ENCODE measurements at regions not wholly inside any gene's neighbourhood (a gene's known extent, or its start where the extent isn't known, plus 50 kb on each side); places are given as distances from the start of the nearest gene placed in this dataset.

GRCh38 chr1:94741996-94742395 lies 78.2 kb upstream of the SLC44A3 start:
- Histone ChIP-seq H3K4me2 (ENCODE audit: low read depth, low read length, poor library complexity, severe bottlenecking) (no peak overlapping the region), H3K36me3 (ENCODE audit: insufficient read depth, low read length) (no peaks in the 10 kb centered on the region), H3K9me2 (replicated peaks; ENCODE audit: low read depth, low read length) (no peaks in the 10 kb centered on the region), H2AFZ (ENCODE audit: low read length) (no peak overlapping the region), H3K27me3 (ENCODE audit: insufficient read depth, low read length, poor library complexity, severe bottlenecking) (no peaks in the 10 kb centered on the region), H3K9ac (ENCODE audit: low read depth, low read length, poor library complexity, severe bottlenecking) (no peak overlapping the region), H3K9me3 (ENCODE audit: insufficient read depth, low read depth, low read length) (no peaks in the 10 kb centered on the region), H3K4me3 (ENCODE audit: low read length, poor library complexity, severe bottlenecking) (no peak overlapping the region), H4K20me1 (ENCODE audit: insufficient read depth, low read length, poor library complexity, severe bottlenecking) (no peaks in the 10 kb centered on the region), H3K79me2 (ENCODE audit: insufficient read depth, low read length) (no peaks in the 10 kb centered on the region), H3K4me1 (ENCODE audit: insufficient read depth, low read length, poor library complexity, severe bottlenecking) (peaks cover 42% of the 10 kb centered on the region), H3F3A (ENCODE audit: low read depth) (no peaks in the 10 kb centered on the region)
- TF ChIP-seq EZH2phosphoT487 (IDR thresholded peaks at IDR 0.05; ENCODE audit: borderline replicate concordance), result no peak
- no peak for TF ChIP-seq CTCF (conservative IDR thresholded peaks at IDR 0.05; ENCODE audit: low read length)

- Histone ChIP-seq H3K27me3 (ENCODE audit: insufficient read depth, low read length, poor library complexity, severe bottlenecking) (no peaks in the 10 kb centered on the region), H3K4me2 (ENCODE audit: low read depth, low read length, poor library complexity, severe bottlenecking) (no peak overlapping the region), H3K9ac (ENCODE audit: low read depth, low read length, poor library complexity, severe bottlenecking) (no peak overlapping the region), H3K9me3 (ENCODE audit: insufficient read depth, low read depth, low read length) (no peaks in the 10 kb centered on the region), H3K79me2 (ENCODE audit: insufficient read depth, low read length) (no peaks in the 10 kb centered on the region), H3K9me2 (replicated peaks; ENCODE audit: low read depth, low read length) (no peaks in the 10 kb centered on the region), H2AFZ (ENCODE audit: low read length) (no peak overlapping the region), H4K20me1 (ENCODE audit: insufficient read depth, low read length, poor library complexity, severe bottlenecking) (no peaks in the 10 kb centered on the region), H3K36me3 (ENCODE audit: insufficient read depth, low read length) (no peaks in the 10 kb centered on the region), H3K4me1 (ENCODE audit: insufficient read depth, low read length, poor library complexity, severe bottlenecking) (peaks cover 42% of the 10 kb centered on the region), H3F3A (ENCODE audit: low read depth) (no peaks in the 10 kb centered on the region), H3K4me3 (ENCODE audit: low read length, poor library complexity, severe bottlenecking) (no peak overlapping the region)
- TF ChIP-seq EZH2phosphoT487 (IDR thresholded peaks at IDR 0.05; ENCODE audit: borderline replicate concordance) (no peak), CTCF (conservative IDR thresholded peaks at IDR 0.05; ENCODE audit: low read length) (peak; percentile 48)
These were observed 78.6 kb upstream of the SLC44A3 start for GRCh38 chr1:94741510-94741909.

- no peak overlapping the region for H3K9ac ChIP-seq (ENCODE audit: low read depth, low read length, poor library complexity, severe bottlenecking)
- no peaks in the 10 kb centered on the region for H3F3A ChIP-seq (ENCODE audit: low read depth)
- H3K79me2 ChIP-seq (ENCODE audit: insufficient read depth, low read length), result no peaks in the 10 kb centered on the region
- no peak overlapping the region for H3K4me3 ChIP-seq (ENCODE audit: low read length, poor library complexity, severe bottlenecking)
- no peak overlapping the region for H3K4me2 ChIP-seq (ENCODE audit: low read depth, low read length, poor library complexity, severe bottlenecking)
- no peaks in the 10 kb centered on the region for H4K20me1 ChIP-seq (ENCODE audit: insufficient read depth, low read length, poor library complexity, severe bottlenecking)
- no peaks in the 10 kb centered on the region for H3K9me2 ChIP-seq (replicated peaks; ENCODE audit: low read depth, low read length)
- no peak overlapping the region for H2AFZ ChIP-seq (ENCODE audit: low read length)
- peaks cover 61% of the 10 kb centered on the region for H3K4me1 ChIP-seq (ENCODE audit: insufficient read depth, low read length, poor library complexity, severe bottlenecking)
- no peaks in the 10 kb centered on the region for H3K27me3 ChIP-seq (ENCODE audit: insufficient read depth, low read length, poor library complexity, severe bottlenecking)
- no peak for TF ChIP-seq EZH2phosphoT487 (IDR thresholded peaks at IDR 0.05; ENCODE audit: borderline replicate concordance)
- TF ChIP-seq CTCF (conservative IDR thresholded peaks at IDR 0.05; ENCODE audit: low read length), result no peak
- no peaks in the 10 kb centered on the region for H3K9me3 ChIP-seq (ENCODE audit: insufficient read depth, low read depth, low read length)
- no peaks in the 10 kb centered on the region for H3K36me3 ChIP-seq (ENCODE audit: insufficient read depth, low read length)
These were observed 80.6 kb upstream of the SLC44A3 start for GRCh38 chr1:94739521-94740061.
